GM19035 (cell line): ENCODE measurements at regions not wholly inside any gene's neighbourhood (a gene's known extent, or its start where the extent isn't known, plus 50 kb on each side); places are given as distances from the start of the nearest gene placed in this dataset.

Experiments used
- ATAC-seq: cut with Tn5 transposase; IDR thresholded peaks from one replicate; pipeline ENCODE4 v1.9.1; 2021; ENCODE audit not compliant: unreplicated experiment

DNA sequence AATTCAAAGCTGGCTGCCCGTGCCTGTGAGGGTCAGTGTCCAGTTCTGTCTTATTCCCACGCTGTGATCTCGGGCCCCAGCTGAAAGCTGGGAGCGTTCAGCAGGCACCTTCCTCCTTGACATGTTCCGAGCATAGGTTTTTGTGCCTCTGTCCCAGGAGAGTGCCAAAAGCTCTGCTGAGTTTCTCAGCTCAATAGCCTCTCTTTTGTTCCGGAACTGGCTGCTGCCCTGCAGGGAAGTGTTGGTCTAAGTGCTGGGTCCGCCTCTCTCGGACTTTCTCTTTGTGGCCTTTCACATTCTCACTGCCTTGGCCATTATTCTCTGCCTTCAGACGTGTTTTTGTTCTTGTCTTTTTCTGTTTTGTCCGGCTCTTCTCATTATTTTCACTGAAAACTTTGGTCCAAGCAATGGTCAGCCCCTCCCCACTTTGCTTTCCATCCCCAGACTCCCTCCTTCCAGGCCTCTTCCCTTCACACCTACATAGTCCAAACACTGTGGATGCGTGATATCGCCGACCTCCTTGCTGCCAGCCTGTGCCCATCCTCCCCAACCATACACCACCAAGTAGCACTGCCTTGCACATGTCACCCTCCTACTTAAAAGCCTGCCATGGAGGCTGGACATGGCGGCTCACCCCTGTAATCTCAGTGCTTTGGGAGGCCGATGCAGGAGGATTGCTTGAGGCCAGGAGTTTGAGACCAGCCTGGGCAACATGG, 233.8 kb downstream of the RHOU start:
- no peak for ATAC-seq

GRCh38 chr1:228969953-228970800, 234.9 kb downstream of the RHOU start:
- no peak for ATAC-seq

GRCh38 chr1:228972576-228972975, 237.3 kb downstream of the RHOU start:
- ATAC-seq: no peak

GRCh38 chr1:228974273-228974672, 239.0 kb downstream of the RHOU start:
- ATAC-seq: no peak

DNA sequence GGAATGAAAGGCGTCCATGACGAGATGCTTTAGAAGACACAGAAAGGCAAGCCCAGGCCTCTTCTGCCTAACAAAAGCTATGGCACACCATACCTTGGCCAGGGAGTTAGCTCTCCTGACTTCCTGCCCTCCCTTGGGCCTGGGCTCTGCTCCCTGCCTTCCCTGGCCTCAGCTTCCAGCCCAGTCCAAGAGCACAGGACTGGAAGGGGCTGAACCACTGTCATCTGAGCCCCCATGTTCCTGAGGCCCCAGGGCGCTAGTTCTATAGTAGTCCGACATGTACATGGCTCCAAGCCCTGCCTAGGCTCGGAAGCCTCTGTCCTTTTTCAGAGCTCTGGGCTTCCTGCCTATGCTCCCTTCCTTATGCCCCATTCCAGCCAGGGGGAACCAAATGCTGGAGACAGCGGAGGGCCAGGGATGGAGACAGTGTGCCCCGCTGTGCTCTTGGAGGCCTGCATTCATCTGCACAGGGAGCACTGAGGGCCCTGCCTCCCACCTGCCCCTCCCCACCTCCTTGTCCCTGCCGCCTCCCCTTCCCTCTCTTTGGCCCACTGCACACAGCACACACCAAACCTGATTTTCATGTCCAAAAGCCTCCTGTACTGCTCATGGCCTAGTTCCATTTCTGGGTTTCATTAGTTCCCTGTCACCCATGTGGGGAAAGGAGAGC, 240.1 kb downstream of the RHOU start:
- ATAC-seq: no peak

- ATAC-seq: no peak
Measured at GRCh38 chr1:228976316-228976715, 241.0 kb downstream of the RHOU start.

GRCh38 chr1:228977307-228977706, 242.0 kb downstream of the RHOU start:
- no peak for ATAC-seq

DNA sequence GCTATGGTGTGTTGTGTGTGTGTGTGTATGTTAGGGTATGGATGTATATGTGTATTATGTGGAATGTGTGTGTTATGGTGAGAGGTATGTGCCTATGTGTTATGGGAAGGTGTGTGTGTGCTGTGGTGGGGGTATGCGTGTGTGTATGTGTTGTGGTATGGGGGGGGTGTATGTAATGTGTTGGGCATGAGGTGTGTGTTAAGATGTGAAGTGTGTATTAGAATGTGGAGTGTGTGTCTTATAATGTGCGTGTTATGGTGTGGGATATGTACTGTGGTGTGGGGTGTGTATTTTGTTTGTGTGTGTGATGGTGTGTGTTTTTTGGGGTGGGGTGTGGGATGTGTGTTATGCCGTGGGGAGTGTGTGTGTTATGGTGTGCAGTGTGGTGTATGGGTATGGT, 242.5 kb downstream of the RHOU start:
- ATAC-seq: no peak

- no peak for ATAC-seq
Measured at GRCh38 chr1:228978484-228979324, 243.4 kb downstream of the RHOU start.

GRCh38 chr1:228979325-228979699, 244.0 kb downstream of the RHOU start:
- no peak for ATAC-seq

GRCh38 chr1:228979774-228980173, 244.5 kb downstream of the RHOU start:
- no peak for ATAC-seq

GRCh38 chr1:228980232-228980937, 245.1 kb downstream of the RHOU start:
- ATAC-seq: no peak

DNA sequence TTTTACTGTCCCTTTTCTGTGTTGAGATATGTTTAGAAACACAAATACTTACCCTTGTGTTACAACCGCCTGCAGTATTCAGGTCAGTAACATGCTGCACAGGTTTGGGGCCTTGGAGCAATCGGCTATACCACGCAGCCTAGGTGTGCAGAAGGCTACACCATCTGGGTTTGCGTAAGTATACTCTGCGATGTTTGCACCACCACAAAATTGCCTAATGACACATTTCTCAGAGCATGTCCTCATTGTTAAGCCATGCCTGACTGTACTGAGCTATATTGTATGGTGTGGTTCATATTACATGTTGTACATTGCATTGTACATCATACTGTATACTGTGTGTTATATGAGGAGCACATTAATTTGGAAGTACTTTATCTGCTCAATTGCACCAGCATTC, 247.4 kb downstream of the RHOU start:
- no peak for ATAC-seq

DNA sequence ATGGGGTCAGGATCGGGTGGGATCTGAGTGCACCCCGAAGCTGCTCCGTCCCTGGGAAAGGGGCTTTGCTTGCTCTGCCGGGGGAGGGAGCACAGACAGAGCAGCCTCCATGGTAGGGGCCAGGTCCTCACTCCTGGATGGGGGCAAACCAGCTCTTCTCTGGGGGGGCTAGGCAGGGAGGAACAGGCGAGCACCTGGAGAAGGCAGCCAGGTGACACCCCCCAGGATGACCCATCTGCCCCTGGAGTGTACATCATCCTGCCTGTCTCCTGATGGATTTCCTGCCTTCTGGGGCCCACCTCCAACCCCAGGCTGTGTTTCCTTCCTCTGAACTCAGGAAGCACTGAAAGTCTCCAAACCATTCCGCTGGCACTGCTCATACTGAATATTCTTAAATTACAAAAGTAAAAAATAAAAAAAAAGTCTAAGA, 248.0 kb downstream of the RHOU start:
- no peak for ATAC-seq

- ATAC-seq: no peak
Measured at GRCh38 chr1:228983661-228984060, 248.4 kb downstream of the RHOU start.

- ATAC-seq: no peak
Measured at GRCh38 chr1:228984107-228984506, 248.8 kb downstream of the RHOU start.

- ATAC-seq: no peak
Measured at GRCh38 chr1:228984646-228985631, 249.7 kb downstream of the RHOU start.

GRCh38 chr1:228985661-228986060, 250.4 kb downstream of the RHOU start:
- no peak for ATAC-seq
